Neural progenitor cell (in vitro differentiated cells): ENCODE measurements at regions not wholly inside any gene's neighbourhood (a gene's known extent, or its start where the extent isn't known, plus 50 kb on each side); places are given as distances from the start of the nearest gene placed in this dataset.

Experiments
- CTCF ChIP-seq: fragments of 200-600 bp; sonication (generic); IDR thresholded peaks from 2 replicates; pipeline ENCODE4 v1.5.1; 2017; ENCODE audit warnings: antibody characterized with exemption, mild to moderate bottlenecking
- EZH2 ChIP-seq: fragments of 200-600 bp; sonication (generic); IDR thresholded peaks from 2 replicates; pipeline ENCODE4 v1.6.1; 2017; ENCODE audit warnings: antibody characterized with exemption, mild to moderate bottlenecking, moderate library complexity

- no peak for TF ChIP-seq EZH2
- no peak for TF ChIP-seq CTCF
Observed at GRCh38 chr15:66965201-66965900, 100.1 kb upstream of the SMAD3 start.
